Upper lobe of left lung (tissue), 4 donors: ENCODE measurements at regions not wholly inside any gene's neighbourhood (a gene's known extent, or its start where the extent isn't known, plus 50 kb on each side); places are given as distances from the start of the nearest gene placed in this dataset.

Experiments
- EP300 ChIP-seq, 4 donors: sonication (generic); formaldehyde crosslinking; IDR thresholded peaks; one replicate each; pipeline ENCODE4 v1.5.1; 2017; ENCODE audit warnings: antibody characterized with exemption in 4 of 4, control low read depth in 2 of 4
- POLR2AphosphoS5 ChIP-seq, 2 donors: sonication (generic); formaldehyde crosslinking; IDR thresholded peaks; one replicate each; pipeline ENCODE4 v1.5.1; 2017; ENCODE audit warnings: antibody characterized with exemption in 2 of 2
- TF ChIP-seq, protein P1 (sequence below), 6 experiments: fragments of 450-650 bp in 4 of 6; fragments of 200-600 bp in 2 of 6; sonication (generic) in 2 of 6; IDR thresholded peaks; one replicate each; pipeline ENCODE4 v1.5.1; 2016 to 2019; ENCODE audit warnings: antibody characterized with exemption in 6 of 6

DNA sequence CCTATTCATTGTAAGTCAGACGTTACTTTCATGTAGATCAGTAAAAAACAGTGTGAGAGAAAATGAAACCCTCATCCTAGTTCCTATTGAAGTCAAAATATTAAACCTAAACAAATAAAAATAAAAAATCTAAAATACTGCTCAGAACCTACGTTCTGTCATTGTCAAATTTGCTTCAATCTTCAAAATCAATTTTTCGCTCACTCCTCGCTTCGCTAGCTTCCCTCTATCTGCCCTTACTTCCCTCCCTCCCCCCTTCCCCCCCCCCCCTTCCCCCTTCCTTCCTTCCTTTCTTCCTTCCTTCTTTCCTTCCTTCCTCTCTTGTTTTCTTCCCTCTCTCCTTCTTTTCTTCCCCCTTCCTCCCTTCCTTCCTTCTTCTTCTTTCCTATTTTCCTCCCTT lies 310.9 kb upstream of the PDE3A start:
- TF ChIP-seq, protein P1, sequence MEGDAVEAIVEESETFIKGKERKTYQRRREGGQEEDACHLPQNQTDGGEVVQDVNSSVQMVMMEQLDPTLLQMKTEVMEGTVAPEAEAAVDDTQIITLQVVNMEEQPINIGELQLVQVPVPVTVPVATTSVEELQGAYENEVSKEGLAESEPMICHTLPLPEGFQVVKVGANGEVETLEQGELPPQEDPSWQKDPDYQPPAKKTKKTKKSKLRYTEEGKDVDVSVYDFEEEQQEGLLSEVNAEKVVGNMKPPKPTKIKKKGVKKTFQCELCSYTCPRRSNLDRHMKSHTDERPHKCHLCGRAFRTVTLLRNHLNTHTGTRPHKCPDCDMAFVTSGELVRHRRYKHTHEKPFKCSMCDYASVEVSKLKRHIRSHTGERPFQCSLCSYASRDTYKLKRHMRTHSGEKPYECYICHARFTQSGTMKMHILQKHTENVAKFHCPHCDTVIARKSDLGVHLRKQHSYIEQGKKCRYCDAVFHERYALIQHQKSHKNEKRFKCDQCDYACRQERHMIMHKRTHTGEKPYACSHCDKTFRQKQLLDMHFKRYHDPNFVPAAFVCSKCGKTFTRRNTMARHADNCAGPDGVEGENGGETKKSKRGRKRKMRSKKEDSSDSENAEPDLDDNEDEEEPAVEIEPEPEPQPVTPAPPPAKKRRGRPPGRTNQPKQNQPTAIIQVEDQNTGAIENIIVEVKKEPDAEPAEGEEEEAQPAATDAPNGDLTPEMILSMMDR (IDR thresholded peaks at IDR 0.05) = no peak
- TF ChIP-seq POLR2AphosphoS5 (IDR thresholded peaks at IDR 0.05) (no peak), EP300 (IDR thresholded peaks at IDR 0.05) (no peak)
